ENCODE measurements at regions not wholly inside any gene's neighbourhood (a gene's known extent, or its start where the extent isn't known, plus 50 kb on each side); places are given as distances from the start of the nearest gene placed in this dataset.

DNA sequence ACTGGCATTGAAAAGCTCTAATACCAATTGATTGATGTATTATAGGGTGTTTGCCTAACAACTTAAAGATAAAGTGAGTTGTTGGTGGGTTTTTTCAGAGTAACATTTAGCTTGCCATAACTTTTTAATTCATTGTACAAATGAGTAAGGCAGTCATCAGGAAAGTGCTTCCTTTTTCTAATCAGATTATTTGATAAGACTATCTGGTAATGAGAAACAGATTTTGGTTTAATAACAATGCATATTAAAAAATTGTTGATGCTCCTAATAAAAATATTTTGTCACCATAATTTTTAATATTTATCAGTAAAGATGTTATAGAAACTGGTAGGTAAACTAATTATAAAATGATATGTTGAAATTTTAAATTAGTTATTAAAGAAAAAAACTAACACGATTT is 51.3 kb downstream of the BLTP1 start:
- DNase-seq (ENCODE audit: low read depth in 4 of 4, low spot score in 3 of 4) = no peak

DNA sequence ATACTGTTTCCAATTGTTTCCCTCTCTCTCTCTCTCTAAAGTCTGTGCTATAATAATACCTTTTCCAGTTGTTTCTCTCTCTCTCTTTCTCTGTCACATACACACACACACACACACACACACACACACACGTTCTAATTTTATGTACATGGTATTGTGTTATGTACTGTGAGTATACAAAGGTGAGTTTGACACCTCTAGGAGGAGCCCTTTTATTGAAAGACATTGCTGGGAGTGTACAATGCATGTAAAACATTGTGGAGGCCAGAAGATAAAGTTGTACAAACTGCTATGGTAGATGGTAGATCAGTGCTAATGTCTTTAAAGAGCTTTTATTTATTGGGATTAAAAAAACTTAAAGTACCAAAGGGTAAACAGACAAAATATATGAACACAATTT is 53.6 kb downstream of the BLTP1 start:
- no peak for DNase-seq (ENCODE audit: low read depth in 4 of 4, low spot score in 3 of 4)

DNA sequence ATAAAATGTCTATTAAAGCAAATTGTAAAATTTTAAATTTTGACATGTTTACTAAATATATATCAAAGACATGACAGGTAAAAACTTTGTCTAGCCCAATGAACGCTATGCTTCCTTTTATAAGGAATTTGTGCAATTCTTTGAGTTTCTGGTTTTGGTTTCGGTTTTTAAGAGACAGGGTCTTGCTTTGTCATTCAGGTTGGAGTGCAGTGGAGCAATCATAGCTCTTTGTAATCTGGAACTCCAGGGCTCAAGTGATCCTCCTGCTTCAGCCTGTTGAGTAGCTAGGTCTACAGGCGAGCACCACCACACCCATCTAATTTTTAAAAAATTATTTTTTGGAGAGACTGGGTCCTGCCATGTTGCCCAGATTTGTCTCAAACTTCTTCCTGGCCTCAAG is 60.7 kb downstream of the BLTP1 start:
- no peak for DNase-seq (ENCODE audit: low read depth in 4 of 4, low spot score in 3 of 4)

DNA sequence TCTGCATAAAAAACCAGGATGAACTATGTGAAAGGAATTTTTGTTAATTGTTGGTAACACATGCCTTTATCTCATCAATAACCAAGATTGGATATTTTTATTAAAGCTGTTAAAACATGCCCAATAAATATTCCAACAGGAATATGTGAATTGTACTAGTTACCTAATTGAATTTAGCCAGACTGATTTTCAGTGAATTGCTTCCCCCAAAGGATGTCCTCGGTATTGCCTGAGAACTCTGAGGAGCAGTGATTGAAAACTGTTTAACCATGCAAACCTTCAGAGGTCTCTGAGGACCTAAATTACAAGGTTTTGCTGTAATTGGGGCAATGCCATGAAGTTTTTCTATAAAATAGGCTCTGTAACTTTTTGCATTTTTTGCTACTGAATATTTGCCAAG is 66.6 kb downstream of the BLTP1 start:
- no peak for DNase-seq (ENCODE audit: low read depth in 4 of 4, low spot score in 3 of 4)

DNA sequence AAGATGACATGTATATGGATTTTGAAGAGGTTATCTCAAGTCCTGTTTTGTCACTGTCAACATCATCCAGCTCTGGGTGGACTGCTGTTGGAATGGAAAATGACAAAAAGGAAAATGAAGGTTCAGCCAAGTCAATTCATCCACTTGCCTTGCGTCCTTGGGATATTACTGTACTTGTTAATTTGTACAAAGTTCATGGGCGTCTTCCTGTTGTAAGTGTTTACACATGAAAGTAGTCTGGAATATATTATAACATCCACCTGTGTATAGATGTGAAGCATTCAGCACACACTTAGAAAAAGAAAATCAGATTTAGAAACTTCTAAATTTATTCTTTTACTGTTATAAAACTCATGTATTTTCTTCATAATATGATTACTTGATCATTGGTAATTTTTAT is 67.2 kb downstream of the BLTP1 start:
- no peak for DNase-seq (ENCODE audit: low read depth in 4 of 4, low spot score in 3 of 4)

DNA sequence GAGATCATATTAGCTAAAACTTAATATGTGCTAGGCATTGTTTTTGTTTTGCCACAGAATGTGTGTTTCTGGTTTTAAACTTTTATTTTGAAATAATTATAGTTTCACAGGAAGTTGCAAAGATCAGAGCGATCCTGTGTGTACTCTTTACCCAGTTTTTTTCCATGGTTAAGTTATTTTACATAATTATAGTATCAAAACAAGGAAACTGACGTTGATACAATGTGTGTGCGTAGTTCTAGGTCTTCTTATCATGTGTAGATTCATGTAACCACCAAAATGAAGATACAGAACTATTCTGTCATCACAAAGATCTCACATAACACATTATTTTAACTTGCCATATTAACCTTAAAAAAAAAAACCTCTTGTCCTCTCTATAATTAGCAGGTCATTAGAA is 69.2 kb downstream of the BLTP1 start:
- DNase-seq (ENCODE audit: low read depth in 4 of 4, low spot score in 3 of 4) = no peak

DNA sequence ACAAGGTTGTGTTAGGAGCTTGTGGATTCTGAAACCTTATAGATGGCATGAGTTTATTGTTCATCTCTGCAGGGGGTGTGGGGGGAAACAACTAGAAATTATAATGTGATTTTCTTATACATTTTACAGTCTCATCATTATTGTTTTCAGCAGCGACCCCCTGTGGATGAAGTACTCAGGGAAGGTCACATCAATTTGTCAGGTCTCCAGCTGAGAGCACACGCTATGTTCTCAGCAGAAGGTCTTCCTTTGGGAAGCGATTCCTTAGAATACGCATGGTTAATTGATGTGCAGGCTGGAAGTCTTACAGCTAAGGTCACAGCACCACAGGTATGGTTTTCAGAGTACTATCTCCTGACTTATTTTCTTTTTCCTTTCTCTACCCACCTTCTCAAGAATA is 72.2 kb downstream of the BLTP1 start:
- DNase-seq (ENCODE audit: low read depth in 4 of 4, low spot score in 3 of 4) = no peak

DNA sequence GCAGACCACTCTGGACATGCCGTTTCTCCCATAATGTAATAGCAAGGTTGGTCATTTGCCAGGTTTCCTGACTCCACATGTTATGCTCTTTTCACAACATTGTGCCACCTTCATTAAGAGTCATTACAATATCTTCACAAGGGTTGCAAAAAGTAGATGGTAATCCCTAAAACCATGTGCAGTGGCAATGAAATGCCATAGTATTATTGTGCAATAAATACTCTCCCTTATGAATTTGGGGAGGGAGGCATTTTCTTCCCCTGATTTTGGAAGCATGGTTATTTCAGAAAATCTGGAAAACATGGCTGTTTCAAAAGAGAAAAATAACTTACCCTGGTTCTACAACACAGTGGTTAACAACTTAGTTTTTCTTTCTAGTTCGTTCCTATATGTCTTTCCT is 75.1 kb downstream of the BLTP1 start:
- no peak for DNase-seq (ENCODE audit: low read depth in 4 of 4, low spot score in 3 of 4)

DNA sequence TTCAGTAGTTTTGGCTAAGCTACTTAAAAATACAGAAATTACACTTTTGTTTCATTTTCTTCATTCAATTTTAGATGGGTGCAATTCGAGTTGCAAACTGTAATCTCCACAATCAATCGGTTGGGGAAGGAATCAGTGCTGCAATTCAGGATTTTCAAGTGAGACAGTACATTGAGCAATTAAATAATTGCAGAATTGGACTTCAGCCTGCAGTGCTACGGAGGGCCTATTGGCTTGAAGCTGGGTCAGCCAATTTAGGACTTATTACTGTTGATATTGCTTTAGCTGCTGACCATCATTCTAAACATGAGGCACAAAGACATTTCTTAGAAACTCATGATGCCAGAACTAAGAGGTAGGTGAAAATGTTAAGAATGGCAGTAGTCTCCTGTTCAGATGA is 77.7 kb downstream of the BLTP1 start:
- DNase-seq (ENCODE audit: low read depth in 4 of 4, low spot score in 3 of 4) = no peak

DNA sequence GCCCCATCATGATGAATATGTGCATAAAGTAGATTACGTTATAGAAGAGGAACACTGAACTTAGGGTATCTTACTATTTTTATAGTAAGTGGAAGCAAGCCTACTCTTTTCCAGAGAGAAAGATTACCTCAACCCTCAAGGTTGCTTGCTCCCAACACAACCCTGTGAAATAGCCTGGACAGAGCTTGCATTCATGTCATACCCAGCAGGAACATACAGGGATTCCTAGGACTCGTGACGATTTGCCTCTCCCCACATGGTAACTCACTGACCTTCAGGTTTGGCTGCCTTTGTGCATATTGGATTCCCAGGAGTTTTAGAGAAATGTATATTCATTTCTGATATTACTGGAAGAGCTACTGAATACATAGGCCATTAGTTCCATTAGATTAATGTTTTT is 80.5 kb downstream of the BLTP1 start:
- no peak for DNase-seq (ENCODE audit: low read depth in 4 of 4, low spot score in 3 of 4)

DNA sequence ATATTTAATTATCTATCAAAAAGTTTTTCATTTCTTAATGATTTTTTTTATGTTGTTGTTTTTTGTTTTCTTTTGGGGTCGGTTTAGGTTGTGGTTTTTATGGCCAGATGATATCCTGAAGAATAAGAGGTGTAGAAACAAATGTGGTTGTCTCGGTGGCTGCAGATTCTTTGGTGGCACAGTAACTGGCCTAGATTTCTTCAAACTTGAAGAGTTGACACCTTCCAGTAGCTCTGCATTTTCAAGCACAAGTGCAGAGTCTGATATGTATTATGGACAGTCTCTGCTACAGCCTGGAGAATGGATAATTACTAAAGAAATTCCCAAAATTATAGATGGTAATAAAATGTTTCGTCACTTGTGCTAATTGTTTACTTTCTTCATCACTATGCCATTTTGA is 82.6 kb downstream of the BLTP1 start:
- no peak for DNase-seq (ENCODE audit: low read depth in 4 of 4, low spot score in 3 of 4)

DNA sequence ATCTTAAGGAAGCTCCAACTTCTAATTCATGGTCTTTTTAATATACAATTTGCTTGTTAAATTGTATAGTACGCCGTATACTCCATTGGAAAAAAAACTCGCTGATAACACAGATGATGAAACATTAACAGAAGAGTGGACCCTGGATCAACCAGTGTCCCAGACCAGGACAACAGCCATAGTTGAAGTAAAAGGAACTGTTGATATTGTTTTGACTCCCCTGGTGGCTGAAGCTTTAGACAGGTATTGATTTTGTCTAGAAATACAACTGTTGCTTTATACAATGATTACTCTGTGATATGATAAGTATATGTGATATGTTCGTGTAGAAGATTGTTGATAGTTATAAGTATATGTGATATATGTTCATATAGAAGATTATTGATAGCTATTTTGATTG is 91.7 kb downstream of the BLTP1 start:
- no peak for DNase-seq (ENCODE audit: low read depth in 4 of 4, low spot score in 3 of 4)

DNA sequence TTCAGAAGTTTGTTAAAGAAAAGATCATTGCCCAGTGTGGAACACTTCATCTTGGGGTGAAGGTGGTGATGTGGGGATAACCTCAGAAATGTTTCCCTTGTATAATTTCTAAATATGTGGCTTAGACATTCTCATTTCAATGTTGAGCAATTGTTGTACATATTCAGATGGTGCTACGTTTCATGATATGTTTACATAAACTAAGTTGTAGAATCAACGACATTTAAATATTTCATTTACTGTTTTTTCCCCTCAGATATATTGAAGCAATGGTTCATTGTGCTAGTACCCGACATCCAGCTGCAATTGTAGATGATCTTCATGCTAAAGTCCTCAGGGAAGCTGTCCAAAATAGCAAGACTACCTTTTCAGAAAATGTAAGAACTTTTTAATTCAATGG is 92.6 kb downstream of the BLTP1 start:
- DNase-seq (ENCODE audit: low read depth in 4 of 4, low spot score in 3 of 4) = no peak

DNA sequence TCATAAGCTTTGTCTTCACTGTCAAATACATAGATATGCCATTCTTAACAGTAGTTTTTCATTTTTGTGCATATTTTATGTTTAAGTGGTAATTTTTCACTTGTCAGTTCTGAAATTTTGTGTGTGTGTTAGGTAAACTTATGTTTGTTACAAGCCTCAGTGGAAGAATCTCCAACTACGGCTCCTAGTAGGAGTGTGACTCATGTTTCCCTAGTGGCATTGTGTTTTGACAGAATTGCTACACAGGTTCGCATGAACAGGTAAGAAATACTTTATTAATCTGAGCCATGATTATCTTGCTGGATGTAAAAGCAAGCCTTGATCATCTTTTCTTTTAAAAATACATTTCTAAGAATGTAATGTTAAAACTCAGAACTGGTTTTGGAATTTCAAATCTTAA is 94.4 kb downstream of the BLTP1 start:
- DNase-seq (ENCODE audit: low read depth in 4 of 4, low spot score in 3 of 4) = no peak

DNA sequence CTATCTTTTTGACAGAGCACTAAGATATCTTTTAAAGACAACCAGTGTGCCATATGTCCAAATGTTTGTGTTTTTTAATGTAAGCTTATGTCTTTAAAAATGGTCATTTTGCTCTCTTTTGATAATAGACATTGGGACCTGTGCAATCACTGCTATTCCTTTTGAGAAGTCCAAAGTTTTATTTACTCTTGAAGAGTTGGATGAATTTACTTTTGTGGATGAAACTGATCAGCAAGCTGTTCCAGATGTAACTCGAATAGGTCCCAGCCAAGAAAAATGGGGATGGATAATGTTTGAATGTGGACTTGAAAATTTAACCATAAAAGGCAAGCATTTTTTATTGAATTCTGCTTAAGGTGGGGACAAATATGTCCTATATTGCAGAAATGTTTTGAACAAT is 97.2 kb downstream of the BLTP1 start:
- no peak for DNase-seq (ENCODE audit: low read depth in 4 of 4, low spot score in 3 of 4)

DNA sequence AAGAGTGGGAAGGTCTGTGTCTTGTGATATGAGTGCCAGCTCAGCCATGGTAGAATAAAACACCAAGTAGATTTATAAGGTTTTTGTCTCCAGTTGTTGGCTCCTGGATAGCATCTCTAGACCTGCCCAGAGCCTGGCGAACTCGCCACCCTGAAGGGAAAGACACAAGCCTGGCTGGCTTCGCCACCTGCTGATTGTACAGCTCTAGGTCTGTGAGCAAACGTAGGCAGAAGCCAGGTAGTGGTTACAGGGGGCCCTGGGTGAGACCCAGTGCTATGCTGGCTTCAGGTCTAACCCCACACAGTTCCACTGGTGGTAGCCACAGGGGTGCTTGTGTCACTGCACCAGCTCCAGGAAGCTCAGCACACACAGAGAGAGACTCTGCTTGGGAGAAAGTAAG is 100.5 kb downstream of the BLTP1 start:
- no peak for DNase-seq (ENCODE audit: low read depth in 4 of 4, low spot score in 3 of 4)

DNA sequence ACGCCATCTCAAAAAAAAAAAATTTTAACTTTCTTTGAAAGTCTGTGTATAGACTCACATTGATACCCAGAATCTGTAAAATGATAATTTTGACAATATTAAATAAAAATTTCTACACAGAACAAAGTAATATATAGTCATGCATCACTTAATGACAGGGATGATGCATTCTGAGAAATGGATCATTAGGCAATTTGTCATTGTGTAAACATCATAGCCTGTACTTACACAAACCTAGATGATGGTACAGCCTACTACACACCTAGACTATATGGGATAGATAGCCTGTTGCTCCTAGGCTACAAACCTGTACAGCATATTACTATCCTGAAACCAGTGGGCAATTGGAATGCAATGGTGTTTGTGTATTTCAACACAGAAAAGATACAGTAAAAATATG is 107.7 kb downstream of the BLTP1 start:
- no peak for DNase-seq (ENCODE audit: low read depth in 4 of 4, low spot score in 3 of 4)

DNA sequence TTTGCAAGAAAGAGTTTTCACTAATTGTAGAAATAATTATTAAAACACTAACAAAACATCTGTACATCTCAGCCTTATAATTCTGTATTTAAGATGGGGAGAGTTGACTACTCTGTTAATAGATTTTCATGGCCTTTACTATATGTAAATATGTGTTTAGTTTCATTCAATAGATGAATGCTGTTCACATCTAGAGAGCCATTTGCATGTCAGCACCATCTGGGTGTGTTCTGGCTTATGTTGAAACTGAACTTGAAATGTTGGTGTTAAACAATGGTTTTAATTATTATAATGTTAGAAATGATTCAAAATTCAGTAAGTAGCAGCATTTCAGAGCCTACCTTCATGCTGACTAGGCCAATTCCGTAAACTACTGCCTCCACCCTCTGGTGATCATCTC is 102.5 kb upstream of the ADAD1 start:
- no peak for DNase-seq (ENCODE audit: low read depth in 4 of 4, low spot score in 3 of 4)

DNA sequence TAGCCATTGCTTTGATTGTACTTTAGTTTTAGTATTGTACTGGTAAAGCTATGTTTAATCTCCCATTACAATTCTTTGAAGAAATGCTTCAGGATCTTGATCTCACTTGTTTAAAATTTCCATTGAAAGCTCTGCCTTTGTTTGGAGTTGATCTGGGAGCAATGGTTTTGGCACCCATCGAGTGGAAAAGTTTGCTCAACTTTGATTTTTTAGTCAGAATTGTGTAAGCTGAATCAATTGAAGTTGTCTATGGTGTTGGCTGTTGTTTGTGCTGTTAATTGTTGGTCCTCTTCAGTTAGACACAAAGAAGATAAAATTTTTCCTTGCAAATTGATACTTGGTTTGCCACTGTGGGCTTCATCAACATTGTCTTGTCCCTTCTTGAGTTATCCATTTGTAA is 99.8 kb upstream of the ADAD1 start:
- DNase-seq (ENCODE audit: low read depth in 4 of 4, low spot score in 3 of 4) = no peak

DNA sequence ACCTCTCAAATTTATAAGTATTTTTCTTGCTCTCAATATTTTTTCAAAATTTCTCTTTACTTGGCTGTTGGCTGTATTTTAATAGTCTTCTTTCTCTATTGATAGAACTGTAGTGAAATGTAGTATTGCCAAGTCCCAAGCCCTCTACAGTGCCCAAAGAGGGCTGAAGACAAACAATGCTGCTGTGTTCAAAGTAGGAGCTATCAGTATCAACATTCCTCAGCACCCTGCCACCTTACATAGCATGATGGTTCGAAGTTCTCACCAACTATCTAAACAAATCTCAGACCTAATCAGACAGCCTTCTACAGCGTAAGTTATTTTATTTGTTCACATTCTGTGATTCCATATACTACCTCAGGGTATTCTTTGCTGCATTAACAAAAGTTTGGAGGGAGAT is 99.1 kb upstream of the ADAD1 start:
- DNase-seq (ENCODE audit: low read depth in 4 of 4, low spot score in 3 of 4) = no peak

DNA sequence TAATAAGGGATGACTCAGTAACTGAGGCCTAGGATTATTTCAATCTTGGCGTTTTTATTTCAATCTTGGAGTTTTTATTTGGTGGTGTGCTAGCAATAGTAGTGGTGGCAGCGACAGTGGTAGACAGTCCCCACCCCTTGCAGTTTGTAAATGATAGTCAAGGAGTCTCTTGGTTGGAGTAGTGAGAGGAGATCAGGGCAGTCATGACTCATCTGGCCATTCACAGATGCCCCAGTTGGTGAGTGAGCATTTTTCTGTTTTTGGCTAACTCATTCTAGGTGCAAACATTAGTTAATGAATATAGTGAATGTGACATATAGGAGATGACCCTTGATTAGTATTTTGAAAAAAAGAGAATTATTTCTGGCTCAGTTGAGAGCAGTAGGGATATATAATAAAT is 93.5 kb upstream of the ADAD1 start:
- no peak for DNase-seq (ENCODE audit: low read depth in 4 of 4, low spot score in 3 of 4)

DNA sequence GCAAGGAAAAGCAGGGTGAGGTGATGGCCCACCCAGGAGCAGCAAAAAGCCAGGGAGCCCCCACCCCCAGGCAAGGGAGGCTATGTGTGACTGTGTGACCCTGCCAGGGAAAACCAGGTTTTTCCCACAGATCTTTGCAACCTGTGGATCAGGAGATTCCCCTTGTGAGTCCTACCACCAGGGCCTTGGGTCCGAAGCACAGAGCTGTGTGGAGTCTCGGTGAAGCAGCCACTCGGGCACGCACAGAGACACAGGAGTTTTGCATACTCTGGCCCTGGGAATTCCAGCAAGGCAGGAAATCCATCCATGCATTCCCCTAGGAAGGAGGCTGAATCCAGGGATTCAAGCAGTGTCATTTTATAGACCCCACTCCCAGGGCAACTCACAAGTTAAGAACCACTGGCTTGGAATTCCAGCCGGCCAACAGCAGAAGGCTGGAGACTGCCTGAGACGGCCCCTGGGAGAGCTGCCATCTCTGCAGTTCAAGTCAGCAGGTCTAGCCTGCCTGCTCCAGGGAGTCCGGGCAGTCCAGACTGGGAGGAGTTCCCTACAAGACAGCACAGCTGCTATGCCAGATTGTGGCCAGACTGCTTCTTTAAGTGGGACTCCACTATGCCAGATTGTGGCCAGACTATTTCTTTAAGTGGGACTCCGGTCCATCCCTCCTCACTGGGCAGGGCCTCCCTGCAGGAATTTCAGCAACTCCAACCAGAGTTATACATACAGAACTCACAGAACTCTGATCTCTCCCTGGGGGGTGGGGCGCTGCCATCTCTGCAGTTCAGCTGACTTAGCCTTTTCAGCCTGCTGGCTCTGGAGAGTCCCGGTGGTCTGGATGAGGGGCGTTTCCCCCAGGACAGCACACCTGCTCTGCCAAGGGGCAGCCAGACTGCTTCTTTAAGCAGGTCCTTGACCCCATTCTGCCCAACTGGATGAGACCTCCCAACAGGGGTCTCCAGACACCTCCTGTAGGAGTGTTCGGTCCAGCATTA is 85.1 kb upstream of the ADAD1 start:
- no peak for DNase-seq (ENCODE audit: low read depth in 4 of 4, low spot score in 3 of 4)

DNA sequence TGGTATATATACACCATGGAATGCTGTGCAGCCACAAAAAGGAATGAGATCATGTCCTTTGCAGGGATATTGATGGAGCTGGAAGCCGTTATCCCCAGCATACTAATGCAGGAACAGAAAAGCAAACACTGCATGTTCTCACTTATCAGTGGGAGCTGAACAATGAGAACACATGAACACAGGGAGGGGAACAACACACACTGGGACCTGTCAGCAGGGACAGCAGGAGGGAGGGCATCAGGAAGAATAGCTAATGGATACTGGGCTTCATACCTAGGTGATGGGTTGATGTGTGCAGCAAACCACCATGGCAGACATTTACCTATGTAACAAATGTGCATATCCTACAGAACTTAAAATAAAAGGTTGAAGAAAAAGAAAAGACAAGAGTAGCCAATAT is 81.1 kb upstream of the ADAD1 start:
- DNase-seq (ENCODE audit: low read depth in 4 of 4, low spot score in 3 of 4) = no peak
